ENCODE measurements at regions not wholly inside any gene's neighbourhood (a gene's known extent, or its start where the extent isn't known, plus 50 kb on each side); places are given as distances from the start of the nearest gene placed in this dataset.
"Not testable (repeated sequence)": the region's sequence is repeated elsewhere in the genome, so short reads cannot be mapped to it uniquely, and the experiment has no call there.

GRCh38 chr11:66789097-66789890, 53.9 kb upstream of the RCE1 start:
- Histone ChIP-seq H3K27ac (ENCODE audit: low read length) (peak overlapping the region; percentile 52), H3K4me1 (ENCODE audit: control insufficient read depth, insufficient read depth, low read length) (peaks cover 25% of the 10 kb centered on the region), H3K27me3 (ENCODE audit: control insufficient read depth, insufficient read depth, low read length) (no peaks in the 10 kb centered on the region), H3K36me3 (ENCODE audit: control insufficient read depth, insufficient read depth, low read length) (no peaks in the 10 kb centered on the region), H3K4me3 (ENCODE audit: low read length) (no peak overlapping the region), H3K9me3 (ENCODE audit: control insufficient read depth, low read depth, low read length) (no peaks in the 10 kb centered on the region)
- WGBS (ENCODE audit: insufficient coverage, low lambda C conversion rate), result no CpG with 5 or more reads among the region's 2 CpGs
- DNase-seq, result peak; percentile 60 to 86

- DNase-seq, result peak in 1 of 2 donors; percentile 4
- Histone ChIP-seq H3K27ac (ENCODE audit: low read length) (no peak overlapping the region), H3K4me3 (ENCODE audit: low read length) (no peak overlapping the region)
Observed at GRCh38 chr11:66787934-66788758, 55.1 kb upstream of the RCE1 start.

GRCh38 chr11:66784575-66784974, 55.6 kb upstream of the SPTBN2 start:
- no peak for DNase-seq
- H3K4me1 ChIP-seq (ENCODE audit: control insufficient read depth, insufficient read depth, low read length), result peaks cover 10% of the 10 kb centered on the region
- H3K27me3 ChIP-seq (ENCODE audit: control insufficient read depth, insufficient read depth, low read length), result no peaks in the 10 kb centered on the region
- no peak overlapping the region for H3K4me3 ChIP-seq (ENCODE audit: low read length)
- WGBS (ENCODE audit: insufficient coverage, low lambda C conversion rate), result 80% methylated on average over 1 of the region's 1 CpG
- no peak overlapping the region for H3K27ac ChIP-seq (ENCODE audit: low read length)
- H3K9me3 ChIP-seq (ENCODE audit: control insufficient read depth, low read depth, low read length), result no peaks in the 10 kb centered on the region
- no peaks in the 10 kb centered on the region for H3K36me3 ChIP-seq (ENCODE audit: control insufficient read depth, insufficient read depth, low read length)

More at GRCh38 chr11:66787934-66788758, 55.1 kb upstream of the RCE1 start:
- Histone ChIP-seq H3K4me1 (ENCODE audit: control insufficient read depth, insufficient read depth, low read length) (peaks cover 25% of the 10 kb centered on the region), H3K36me3 (ENCODE audit: control insufficient read depth, insufficient read depth, low read length) (no peaks in the 10 kb centered on the region), H3K27me3 (ENCODE audit: control insufficient read depth, insufficient read depth, low read length) (no peaks in the 10 kb centered on the region), H3K9me3 (ENCODE audit: control insufficient read depth, low read depth, low read length) (no peaks in the 10 kb centered on the region)
- no CpG with 5 or more reads among the region's 3 CpGs for WGBS (ENCODE audit: insufficient coverage, low lambda C conversion rate)

GRCh38 chr11:66782726-66783125, 53.7 kb upstream of the SPTBN2 start:
- Histone ChIP-seq H3K9me3 (ENCODE audit: control insufficient read depth, low read depth, low read length) (no peaks in the 10 kb centered on the region), H3K4me3 (ENCODE audit: low read length) (no peak overlapping the region), H3K27me3 (ENCODE audit: control insufficient read depth, insufficient read depth, low read length) (no peaks in the 10 kb centered on the region), H3K36me3 (ENCODE audit: control insufficient read depth, insufficient read depth, low read length) (no peaks in the 10 kb centered on the region), H3K27ac (ENCODE audit: low read length) (no peak overlapping the region), H3K4me1 (ENCODE audit: control insufficient read depth, insufficient read depth, low read length) (no peaks in the 10 kb centered on the region)
- no CpG with 5 or more reads among the region's 1 CpG for WGBS (ENCODE audit: insufficient coverage, low lambda C conversion rate)
- no peak for DNase-seq

- WGBS (ENCODE audit: insufficient coverage, low lambda C conversion rate), result no CpG with 5 or more reads among the region's 4 CpGs
Observed at GRCh38 chr11:66779651-66780050, 50.6 kb upstream of the SPTBN2 start.

More at GRCh38 chr11:66779651-66780050, 50.6 kb upstream of the SPTBN2 start:
- not testable (repeated sequence) for H3K9me3 ChIP-seq (ENCODE audit: control insufficient read depth, low read depth, low read length); H3K27ac ChIP-seq (ENCODE audit: low read length); H3K4me1 ChIP-seq (ENCODE audit: control insufficient read depth, insufficient read depth, low read length); DNase-seq; H3K27me3 ChIP-seq (ENCODE audit: control insufficient read depth, insufficient read depth, low read length); H3K36me3 ChIP-seq (ENCODE audit: control insufficient read depth, insufficient read depth, low read length); H3K4me3 ChIP-seq (ENCODE audit: low read length)

All from large intestine (tissue), 3 donors.